ENCODE measurements at regions not wholly inside any gene's neighbourhood (a gene's known extent, or its start where the extent isn't known, plus 50 kb on each side); places are given as distances from the start of the nearest gene placed in this dataset.
A peak's percentile ranks its signal among the peaks of the same experiment; 100 is the strongest.

DNA sequence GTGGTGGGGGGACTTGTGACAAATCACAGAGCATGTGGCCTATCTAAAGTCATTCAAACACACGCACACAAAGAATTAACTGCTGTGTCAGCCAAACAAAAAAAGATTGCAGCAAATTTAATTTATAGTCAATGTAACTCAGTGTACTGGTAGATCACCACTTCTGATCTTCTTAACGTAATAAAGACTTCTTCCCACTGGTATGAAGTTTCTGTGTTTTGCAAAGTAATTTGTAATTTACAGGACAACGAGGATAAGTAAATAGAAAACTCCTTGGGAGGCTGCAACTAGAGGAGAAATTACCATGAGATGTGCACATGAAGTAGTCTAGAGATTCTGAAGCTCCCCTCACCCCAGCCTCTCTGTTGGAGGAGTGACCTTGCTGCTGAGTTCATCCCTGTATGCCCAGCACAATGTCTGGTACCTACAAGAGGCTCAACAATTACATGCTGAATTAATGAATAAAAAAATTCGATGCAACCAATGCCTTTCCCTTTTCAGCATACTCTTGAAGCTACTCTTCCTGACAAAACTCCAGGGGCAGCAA lies 207.3 kb downstream of the ARRDC4 start:
- Mint-ChIP-seq H3K27ac (ENCODE audit: unreplicated experiment) (no peak overlapping the region), H3K36me3 (ENCODE audit: low read depth) (no peaks in the 10 kb centered on the region), H3K4me1 (no peaks in the 10 kb centered on the region), H3K9me3 (no peaks in the 10 kb centered on the region), H3K4me3 (no peak overlapping the region), H3K27me3 (ENCODE audit: low read depth) (no peaks in the 10 kb centered on the region)
- no peak for TF ChIP-seq CTCF (conservative IDR thresholded peaks at IDR 0.05)
- DNase-seq (ENCODE audit: low read depth, low spot score), result no peak

GRCh38 chr15:98169551-98169950 lies 209.0 kb downstream of the ARRDC4 start:
- Mint-ChIP-seq H3K27me3 (ENCODE audit: low read depth) (peaks cover 2% of the 10 kb centered on the region), H3K9me3 (no peaks in the 10 kb centered on the region), H3K27ac (ENCODE audit: unreplicated experiment) (no peak overlapping the region), H3K36me3 (ENCODE audit: low read depth) (no peaks in the 10 kb centered on the region), H3K4me1 (no peaks in the 10 kb centered on the region), H3K4me3 (no peak overlapping the region)
- no peak for TF ChIP-seq CTCF (conservative IDR thresholded peaks at IDR 0.05)
- DNase-seq (ENCODE audit: low read depth, low spot score), result no peak

GRCh38 chr15:98174286-98174685 lies 213.8 kb downstream of the ARRDC4 start:
- TF ChIP-seq CTCF (conservative IDR thresholded peaks at IDR 0.05), result no peak
- Mint-ChIP-seq H3K4me1 (peaks cover 4% of the 10 kb centered on the region), H3K9me3 (no peaks in the 10 kb centered on the region), H3K27me3 (ENCODE audit: low read depth) (peaks cover 19% of the 10 kb centered on the region), H3K36me3 (ENCODE audit: low read depth) (no peaks in the 10 kb centered on the region), H3K4me3 (no peak overlapping the region), H3K27ac (ENCODE audit: unreplicated experiment) (no peak overlapping the region)
- DNase-seq (ENCODE audit: low read depth, low spot score), result no peak

DNA sequence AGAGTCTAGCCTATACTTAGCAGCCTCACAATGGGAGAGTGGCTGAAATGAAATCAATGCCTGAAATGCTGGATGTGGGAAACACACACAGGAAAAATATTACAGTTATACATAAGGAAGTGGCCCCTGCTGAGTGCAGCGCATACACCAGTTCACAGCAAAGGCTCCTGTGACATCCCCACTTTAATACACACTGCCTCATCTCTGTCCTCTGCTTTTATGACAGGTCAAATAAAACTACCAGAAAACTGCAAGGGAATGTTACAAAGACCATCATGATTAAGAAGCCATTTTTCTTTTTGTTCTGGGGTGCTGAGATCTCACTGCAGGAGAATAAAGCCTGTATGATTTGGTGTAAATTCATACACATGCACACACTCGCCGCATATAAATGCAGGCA lies 214.3 kb downstream of the ARRDC4 start:
- peaks cover 4% of the 10 kb centered on the region for H3K4me1 Mint-ChIP-seq
- DNase-seq (ENCODE audit: low read depth, low spot score), result no peak

GRCh38 chr15:98177966-98178592 lies 217.6 kb downstream of the ARRDC4 start:
- Mint-ChIP-seq H3K27me3 (ENCODE audit: low read depth) (peaks cover 27% of the 10 kb centered on the region), H3K4me3 (no peak overlapping the region)
- DNase-seq (ENCODE audit: low read depth, low spot score), result peak; percentile 43

More for the DNA sequence above, 214.3 kb downstream of the ARRDC4 start:
- no peaks in the 10 kb centered on the region for H3K36me3 Mint-ChIP-seq (ENCODE audit: low read depth)
- peaks cover 24% of the 10 kb centered on the region for H3K27me3 Mint-ChIP-seq (ENCODE audit: low read depth)
- H3K9me3 Mint-ChIP-seq, result no peaks in the 10 kb centered on the region
- no peak overlapping the region for H3K27ac Mint-ChIP-seq (ENCODE audit: unreplicated experiment)
- TF ChIP-seq CTCF (conservative IDR thresholded peaks at IDR 0.05), result no peak
- H3K4me3 Mint-ChIP-seq, result no peak overlapping the region

More at GRCh38 chr15:98177966-98178592, 217.6 kb downstream of the ARRDC4 start:
- H3K9me3 Mint-ChIP-seq, result no peaks in the 10 kb centered on the region
- peak; percentile 91 for TF ChIP-seq CTCF (conservative IDR thresholded peaks at IDR 0.05)
- H3K4me1 Mint-ChIP-seq, result peaks cover 4% of the 10 kb centered on the region
- H3K27ac Mint-ChIP-seq (ENCODE audit: unreplicated experiment), result no peak overlapping the region
- H3K36me3 Mint-ChIP-seq (ENCODE audit: low read depth), result no peaks in the 10 kb centered on the region
